ENCODE measurements at regions not wholly inside any gene's neighbourhood (a gene's known extent, or its start where the extent isn't known, plus 50 kb on each side); places are given as distances from the start of the nearest gene placed in this dataset.

DNA sequence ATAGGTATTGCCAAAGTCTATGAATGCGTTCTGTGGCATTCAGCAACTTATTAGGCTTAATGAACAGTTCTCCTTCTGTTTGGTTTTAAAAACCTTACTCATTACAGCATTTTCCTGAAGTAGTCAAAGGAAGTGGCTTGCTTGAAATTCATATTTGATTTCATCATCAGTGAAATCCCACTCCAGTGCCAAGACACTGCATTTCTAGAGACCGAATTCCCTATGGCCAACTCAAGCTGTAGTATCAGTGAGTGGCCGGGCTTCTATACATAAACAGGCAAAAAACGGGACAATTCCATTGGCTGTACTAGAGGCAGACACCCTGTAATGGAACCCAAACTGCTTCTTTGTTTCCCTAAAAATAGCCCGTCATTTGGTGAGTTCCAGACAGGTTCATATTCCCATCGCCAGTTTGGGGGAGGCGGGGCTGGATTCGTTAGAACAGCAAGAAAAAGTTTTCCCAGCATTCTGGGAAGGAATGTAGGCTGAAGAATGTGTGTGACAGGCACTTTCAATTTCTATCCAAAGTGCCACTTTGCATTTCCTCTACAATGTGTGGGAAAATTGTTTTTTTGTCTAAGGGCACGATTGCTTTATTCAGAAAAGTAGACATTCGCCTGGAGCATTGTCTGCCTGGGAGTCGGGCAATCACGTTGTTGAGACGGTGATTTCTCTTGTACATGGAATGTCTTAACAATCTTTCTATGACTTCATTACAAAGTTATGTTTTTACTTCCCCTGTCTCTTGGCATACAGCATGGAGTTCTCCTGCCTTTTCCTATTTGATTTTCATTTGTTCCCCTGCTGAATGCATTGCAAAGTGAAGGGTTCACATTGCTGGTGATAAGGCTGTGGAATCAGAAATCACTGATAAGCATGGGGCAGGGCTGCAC is 141.8 kb upstream of the MAST4 start:
- H2AFZ ChIP-seq (ENCODE audit: low read length): no peak overlapping the region
- H3K36me3 ChIP-seq (ENCODE audit: insufficient read depth, low read length): no peaks in the 10 kb centered on the region
- H3K4me3 ChIP-seq (ENCODE audit: low read depth, low read length, poor library complexity, severe bottlenecking): no peak overlapping the region
- H3K9me2 ChIP-seq (ENCODE audit: insufficient read depth, low read length): no peaks in the 10 kb centered on the region
- H4K20me1 ChIP-seq (ENCODE audit: insufficient read depth, low read length): no peaks in the 10 kb centered on the region
- no TSS peak for BruUV-seq (replicated peaks)
- no peaks in the 10 kb centered on the region for H3K4me1 ChIP-seq (ENCODE audit: insufficient read depth, low read length, poor library complexity, severe bottlenecking)
- ChIA-PET POLR2A (no interaction called here), CTCF (ENCODE audit: unreplicated experiment) (no interaction called here)
- H3K9me3 ChIP-seq (ENCODE audit: low read length): no peaks in the 10 kb centered on the region
- DNase-seq (ENCODE audit: low spot score): no peak
- no peak overlapping the region for H3K4me2 ChIP-seq (ENCODE audit: low read length)
- intact Hi-C loops (cut with micrococcal nuclease; ENCODE audit: unreplicated experiment): no loop called here
- no peak for TF ChIP-seq EZH2phosphoT487 (IDR thresholded peaks at IDR 0.05; ENCODE audit: borderline replicate concordance, low read depth, low read length)
- no peak for TF ChIP-seq CTCF (conservative IDR thresholded peaks at IDR 0.05; ENCODE audit: low read length)
- H3K79me2 ChIP-seq (ENCODE audit: insufficient read depth, low read depth, low read length): no peaks in the 10 kb centered on the region
- no peak overlapping the region for H3K27ac ChIP-seq (ENCODE audit: low read depth, low read length, poor library complexity, severe bottlenecking)

DNA sequence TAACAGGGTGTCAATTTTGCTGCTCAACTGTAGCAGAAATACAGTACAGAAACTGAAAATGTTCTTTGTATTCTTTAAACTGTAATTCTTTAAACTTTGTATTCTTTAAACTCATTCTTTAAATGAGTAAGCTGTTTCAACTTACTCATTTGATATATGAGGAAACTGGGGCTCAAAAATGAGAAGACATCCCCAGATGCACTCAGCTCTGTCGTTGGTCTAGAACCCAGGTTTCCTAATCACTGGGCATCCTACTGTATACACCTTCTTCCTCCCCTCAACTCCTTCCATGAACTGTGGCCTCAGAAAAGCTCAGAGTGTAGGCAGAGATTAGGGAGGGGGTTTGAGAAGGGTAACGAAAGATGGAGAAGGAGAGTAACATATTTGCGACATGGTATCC is 136.5 kb upstream of the MAST4 start:
- Histone ChIP-seq H3K79me2 (ENCODE audit: insufficient read depth, low read depth, low read length) (no peaks in the 10 kb centered on the region), H3K27ac (ENCODE audit: low read depth, low read length, poor library complexity, severe bottlenecking) (no peak overlapping the region), H3K36me3 (ENCODE audit: insufficient read depth, low read length) (no peaks in the 10 kb centered on the region), H4K20me1 (ENCODE audit: insufficient read depth, low read length) (no peaks in the 10 kb centered on the region), H3K4me1 (ENCODE audit: insufficient read depth, low read length, poor library complexity, severe bottlenecking) (no peaks in the 10 kb centered on the region), H3K9me2 (ENCODE audit: insufficient read depth, low read length) (no peaks in the 10 kb centered on the region), H3K4me2 (ENCODE audit: low read length) (no peak overlapping the region), H2AFZ (ENCODE audit: low read length) (no peak overlapping the region), H3K4me3 (ENCODE audit: low read depth, low read length, poor library complexity, severe bottlenecking) (no peak overlapping the region), H3K9me3 (ENCODE audit: low read length) (no peaks in the 10 kb centered on the region)
- no peak for TF ChIP-seq CTCF (conservative IDR thresholded peaks at IDR 0.05; ENCODE audit: low read length)
- intact Hi-C loops (cut with micrococcal nuclease; ENCODE audit: unreplicated experiment): no loop called here
- no TSS peak for BruUV-seq (replicated peaks)
- CTCF ChIA-PET (ENCODE audit: unreplicated experiment): no interaction called here
- DNase-seq (ENCODE audit: low spot score): no peak
- POLR2A ChIA-PET: interaction anchor here (0.6 to 1.6 kb wide), 3 partner anchors 11 to 627 kb away, joined by 3 to 4 read pairs (median 3); no protein-coding TSS in a partner anchor

DNA sequence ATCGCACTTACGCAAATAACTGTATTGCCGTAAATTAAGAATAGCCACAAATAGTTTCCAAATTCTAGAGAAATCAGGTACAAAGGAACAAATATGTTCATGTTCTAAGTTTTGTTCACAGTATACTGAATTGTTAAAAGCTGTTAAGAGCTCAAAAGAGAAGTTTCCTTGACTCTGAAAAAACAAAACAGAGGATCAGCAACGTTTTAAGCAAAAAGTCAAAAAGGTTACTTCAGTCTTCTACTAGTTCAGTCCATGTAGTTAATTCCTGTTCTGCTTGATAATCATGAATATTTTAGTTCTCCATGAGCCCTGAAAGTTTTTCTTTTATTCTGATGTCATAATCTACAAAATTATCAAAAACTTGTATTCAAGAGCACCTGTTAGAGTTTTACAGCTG is 128.6 kb upstream of the MAST4 start:
- Histone ChIP-seq H3K9me2 (ENCODE audit: insufficient read depth, low read length) (no peaks in the 10 kb centered on the region), H3K27ac (ENCODE audit: low read depth, low read length, poor library complexity, severe bottlenecking) (no peak overlapping the region), H3K9me3 (ENCODE audit: low read length) (peaks cover 29% of the 10 kb centered on the region), H3K4me2 (ENCODE audit: low read length) (no peak overlapping the region), H2AFZ (ENCODE audit: low read length) (no peak overlapping the region), H3K4me1 (ENCODE audit: insufficient read depth, low read length, poor library complexity, severe bottlenecking) (no peaks in the 10 kb centered on the region), H3K4me3 (ENCODE audit: low read depth, low read length, poor library complexity, severe bottlenecking) (no peak overlapping the region), H3K36me3 (ENCODE audit: insufficient read depth, low read length) (no peaks in the 10 kb centered on the region), H3K79me2 (ENCODE audit: insufficient read depth, low read depth, low read length) (no peaks in the 10 kb centered on the region), H4K20me1 (ENCODE audit: insufficient read depth, low read length) (no peaks in the 10 kb centered on the region)
- peak; percentile 12 for DNase-seq (ENCODE audit: low spot score)
- BruUV-seq (replicated peaks): no TSS peak
- no peak for TF ChIP-seq CTCF (conservative IDR thresholded peaks at IDR 0.05; ENCODE audit: low read length)
- no peak for TF ChIP-seq EZH2phosphoT487 (IDR thresholded peaks at IDR 0.05; ENCODE audit: borderline replicate concordance, low read depth, low read length)
- ChIA-PET POLR2A (interaction anchor here (1.2 kb wide), 1 partner anchor 25 kb away, joined by 3 read pairs; no protein-coding TSS in a partner anchor), CTCF (ENCODE audit: unreplicated experiment) (no interaction called here)
- intact Hi-C loops (cut with micrococcal nuclease; ENCODE audit: unreplicated experiment): no loop called here
